Left hindlimb (tissue), 1 donor: ENCODE measurements at regions not wholly inside any gene's neighbourhood (a gene's known extent, or its start where the extent isn't known, plus 50 kb on each side); places are given as distances from the start of the nearest gene placed in this dataset.
A peak's percentile ranks its signal among the peaks of the same experiment; 100 is the strongest.
"Not testable (repeated sequence)": the region's sequence is repeated elsewhere in the genome, so short reads cannot be mapped to it uniquely, and the experiment has no call there.

Experiments used
- DNase-seq: peaks from one replicate; pipeline ENCODE4 v3.0.0-alpha.2; 2018

DNA sequence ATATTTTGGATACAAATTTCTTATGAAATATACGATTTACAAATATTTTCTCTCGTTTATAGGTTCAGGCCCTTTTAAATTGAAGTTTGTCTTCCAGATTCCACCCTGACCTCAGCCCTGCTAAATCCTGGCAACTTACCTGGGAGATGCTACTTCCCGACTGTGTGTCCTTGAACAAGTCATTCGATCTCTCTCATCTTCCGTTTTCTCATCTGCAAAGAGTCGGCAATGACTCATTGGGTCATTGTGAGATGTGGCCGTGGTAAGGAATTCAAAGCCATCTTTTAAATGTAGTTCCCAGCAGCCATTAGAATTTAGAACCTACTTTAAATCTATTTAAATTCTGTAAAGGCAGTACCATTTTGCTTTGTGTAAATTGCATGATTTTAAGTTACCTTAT is 72.5 kb downstream of the LHX2 start:
- DNase-seq: no peak

DNA sequence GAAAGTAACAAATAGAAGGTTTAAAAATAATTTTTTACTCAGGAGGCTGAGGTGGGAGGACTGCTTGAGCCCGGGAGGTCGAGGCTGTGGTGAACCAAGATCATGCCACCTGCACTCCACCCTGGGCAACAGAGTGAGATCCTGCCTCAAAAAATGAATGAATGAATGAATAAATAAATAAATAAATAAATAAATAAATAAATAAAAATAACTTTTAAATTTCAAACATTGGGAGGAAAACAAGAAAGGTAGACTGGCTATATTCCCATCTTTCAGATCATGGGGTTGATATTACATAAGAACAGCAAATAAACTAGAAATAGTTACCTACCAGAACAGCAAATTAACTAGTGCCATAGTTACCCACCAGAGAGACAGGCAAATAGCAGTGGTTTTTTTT is 75.7 kb downstream of the LHX2 start:
- DNase-seq: no peak

DNA sequence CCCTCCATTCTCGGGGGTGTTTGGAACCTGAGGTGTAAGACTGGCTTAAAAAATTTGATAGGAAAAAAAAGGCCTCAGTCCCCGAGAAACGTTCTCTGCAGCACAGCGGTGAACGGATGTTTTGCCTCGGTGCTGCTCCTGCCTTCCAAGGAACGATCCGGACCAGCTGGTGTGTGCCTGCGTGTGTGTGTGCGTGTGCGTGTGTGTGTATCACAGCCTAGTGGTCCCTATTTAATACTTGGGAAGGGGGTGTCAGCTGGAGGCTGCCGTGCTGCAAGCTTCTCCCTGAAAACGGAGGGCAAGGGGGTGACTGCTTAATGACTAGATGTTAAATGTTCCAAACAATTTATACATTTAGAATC is 76.9 kb downstream of the LHX2 start:
- no peak for DNase-seq

DNA sequence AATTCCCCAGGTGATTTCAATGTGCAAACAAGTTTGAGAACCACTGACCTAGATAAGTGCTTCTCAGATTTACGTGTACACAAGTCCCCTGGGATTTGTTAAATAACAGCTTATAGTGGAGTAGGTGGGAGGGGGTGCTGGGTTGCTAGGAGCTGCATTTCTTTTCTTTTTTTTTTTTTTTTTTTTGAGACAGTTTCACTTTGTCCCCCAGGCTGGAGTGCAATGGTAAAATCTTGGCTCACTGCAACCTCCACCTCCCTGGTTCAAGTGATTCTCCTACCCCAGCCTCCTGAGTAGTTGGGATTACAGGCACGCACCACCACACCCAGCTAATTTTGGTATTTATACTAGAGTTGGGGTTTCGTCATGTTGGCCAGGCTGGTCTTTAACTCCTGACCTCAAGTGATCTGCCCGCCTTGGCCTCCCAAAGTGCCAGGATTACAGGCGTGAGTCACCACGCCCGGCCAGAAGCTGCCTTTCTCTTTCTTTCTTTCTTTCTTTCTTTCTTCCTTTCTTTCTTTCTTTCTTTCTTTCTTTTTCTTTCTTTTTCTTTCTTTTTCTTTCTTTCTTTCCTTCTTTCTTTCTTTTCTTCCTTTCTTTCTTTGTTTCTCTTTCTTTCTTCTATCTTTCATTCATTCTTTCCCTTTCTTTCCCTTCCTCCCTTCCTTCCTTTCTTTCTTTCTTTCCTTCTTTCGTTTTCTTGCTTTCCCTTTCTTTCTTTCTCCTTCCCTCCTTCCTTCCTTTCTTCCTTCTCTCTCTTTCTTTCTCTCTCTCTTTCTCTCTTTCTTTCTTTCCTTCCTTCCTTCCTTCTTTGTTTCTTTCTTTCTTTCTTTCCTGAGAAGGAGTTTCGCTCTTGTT is 78.3 kb downstream of the LHX2 start:
- DNase-seq: not testable (repeated sequence)

- no peak for DNase-seq
Observed at GRCh38 chr9:124098141-124098905, 86.8 kb downstream of the LHX2 start.

- DNase-seq: no peak
Observed at GRCh38 chr9:124099860-124100259, 88.3 kb downstream of the LHX2 start.

- DNase-seq: no peak
Observed at GRCh38 chr9:124101215-124101968, 89.8 kb downstream of the LHX2 start.

DNA sequence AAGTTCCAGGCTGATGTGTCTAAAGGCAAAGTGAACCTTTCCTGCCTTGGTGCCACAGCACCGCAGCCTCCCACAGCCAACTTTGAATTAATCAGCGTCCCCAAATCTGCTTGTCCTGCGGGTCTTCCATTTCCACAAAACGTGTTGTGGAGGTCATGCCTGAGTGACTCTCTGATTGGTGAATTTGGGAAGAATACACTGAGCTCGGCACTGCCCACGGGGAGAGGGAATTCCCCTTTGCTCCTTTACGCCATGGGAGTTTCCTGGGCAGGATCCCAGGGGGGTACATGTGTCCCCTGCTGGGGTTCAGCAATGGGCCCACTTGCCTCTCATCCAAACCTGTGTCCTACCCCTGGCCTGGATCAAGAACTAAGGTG is 90.4 kb downstream of the LHX2 start:
- no peak for DNase-seq

GRCh38 chr9:124102363-124102762 is 90.8 kb downstream of the LHX2 start:
- no peak for DNase-seq

DNA sequence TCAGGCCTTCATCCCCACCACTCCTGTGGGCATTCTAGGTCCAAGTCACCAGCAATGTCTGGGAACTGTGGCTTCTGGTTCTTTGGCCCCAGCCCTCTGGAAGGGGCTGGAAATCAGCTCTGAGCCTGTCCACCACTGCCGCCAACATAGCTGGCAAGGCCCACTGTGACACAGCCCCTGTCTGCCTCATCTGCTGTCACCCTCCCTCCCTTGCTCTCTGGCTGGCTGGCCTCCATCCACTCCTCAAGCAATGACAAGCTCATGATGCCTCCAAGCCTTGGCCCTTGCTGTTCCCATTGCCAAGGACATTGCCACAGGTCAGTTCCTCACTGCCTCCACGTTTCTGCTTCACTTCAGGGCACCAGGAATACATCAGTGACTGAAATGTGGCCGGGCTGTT is 93.7 kb downstream of the LHX2 start:
- DNase-seq: no peak

DNA sequence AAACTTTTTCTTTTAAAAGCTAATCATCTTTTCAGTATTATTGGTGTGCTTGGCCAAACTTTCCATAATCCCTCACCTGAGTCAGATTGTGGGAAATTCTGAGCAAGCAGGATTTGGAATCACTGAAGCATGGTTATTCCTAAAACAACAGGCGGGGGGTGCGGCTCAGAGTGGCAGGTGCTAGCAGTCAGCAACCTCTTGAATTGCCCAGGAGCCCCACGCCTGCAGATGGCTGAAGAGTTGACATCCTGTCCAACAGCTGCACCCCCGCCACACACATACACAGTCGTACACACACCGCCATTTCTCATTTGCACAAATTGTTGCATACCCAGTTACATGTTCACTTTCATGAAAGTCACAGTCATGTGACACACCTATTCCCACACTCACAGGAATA is 96.6 kb downstream of the LHX2 start:
- DNase-seq: no peak

- peak; percentile 82 for DNase-seq
Observed at GRCh38 chr9:124110307-124110915, 98.8 kb downstream of the LHX2 start.

DNA sequence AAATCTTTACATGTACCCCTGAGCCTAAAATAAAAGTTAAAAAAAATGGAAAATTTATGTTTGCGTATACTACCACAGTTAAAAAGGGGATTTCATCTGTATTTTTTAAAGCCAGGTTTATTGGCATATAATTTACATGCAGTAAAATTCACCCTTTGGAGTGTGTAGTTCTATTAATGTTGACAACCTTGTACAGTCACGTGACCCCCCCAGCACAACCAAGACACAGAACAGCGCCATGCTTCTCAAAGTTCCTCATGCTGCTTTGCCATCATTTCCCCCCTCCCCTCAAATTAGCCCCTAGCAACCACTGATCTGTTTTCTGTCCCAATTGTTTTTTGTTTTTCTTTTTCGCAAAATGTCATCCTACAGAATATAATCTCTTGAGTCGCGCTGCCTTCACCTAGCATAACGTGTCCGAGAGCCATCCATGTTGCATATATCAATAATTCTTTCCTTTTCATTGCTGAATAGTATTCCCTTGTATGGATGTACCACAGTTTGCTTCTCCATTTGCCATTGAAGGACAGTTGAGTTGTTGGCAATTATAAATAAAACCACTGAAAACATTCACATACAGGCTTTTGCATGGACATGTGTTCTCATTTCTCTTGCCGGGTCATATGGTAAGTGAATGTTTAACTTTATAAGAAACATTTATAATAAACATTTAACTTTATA is 105.3 kb downstream of the LHX2 start:
- DNase-seq: no peak

GRCh38 chr9:124118894-124119293 is 107.3 kb downstream of the LHX2 start:
- no peak for DNase-seq

DNA sequence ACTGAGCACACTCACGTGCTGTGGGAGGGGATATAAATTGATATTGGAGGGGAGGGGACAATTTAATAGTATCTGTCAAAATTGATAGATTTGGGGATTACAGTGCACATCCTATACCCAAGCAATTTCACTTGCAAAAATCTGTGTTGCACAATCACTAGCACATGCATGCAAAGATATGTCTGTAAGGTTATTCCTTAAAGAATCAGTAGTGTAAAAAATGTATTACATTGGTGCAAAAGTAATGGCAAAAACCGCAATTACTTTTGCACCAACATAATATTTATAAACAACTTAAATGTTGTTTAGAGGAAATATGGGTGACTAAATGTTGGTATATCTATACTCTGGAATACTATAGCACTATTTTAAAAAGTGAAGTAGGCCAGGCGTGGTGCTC is 108.7 kb downstream of the LHX2 start:
- no peak for DNase-seq

DNA sequence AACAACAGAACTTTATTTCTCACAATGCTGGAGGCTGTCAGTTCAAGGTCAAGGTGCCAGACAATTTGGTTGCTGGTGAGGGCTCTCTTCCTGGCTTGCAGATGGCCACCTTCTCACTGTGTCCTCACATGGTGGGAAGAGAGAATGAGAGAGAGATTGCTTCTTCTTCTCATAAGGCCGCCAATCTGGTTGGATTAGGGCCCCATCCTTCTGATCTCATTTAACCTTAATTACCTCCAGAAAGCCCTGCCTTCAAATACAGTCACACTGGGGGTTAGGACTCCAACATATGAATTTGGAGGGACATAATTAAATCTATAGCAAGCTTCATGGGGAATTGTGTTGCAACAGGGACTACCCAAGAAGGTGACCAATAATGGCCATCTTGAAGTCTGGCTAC is 110.2 kb downstream of the LHX2 start:
- DNase-seq: no peak

DNA sequence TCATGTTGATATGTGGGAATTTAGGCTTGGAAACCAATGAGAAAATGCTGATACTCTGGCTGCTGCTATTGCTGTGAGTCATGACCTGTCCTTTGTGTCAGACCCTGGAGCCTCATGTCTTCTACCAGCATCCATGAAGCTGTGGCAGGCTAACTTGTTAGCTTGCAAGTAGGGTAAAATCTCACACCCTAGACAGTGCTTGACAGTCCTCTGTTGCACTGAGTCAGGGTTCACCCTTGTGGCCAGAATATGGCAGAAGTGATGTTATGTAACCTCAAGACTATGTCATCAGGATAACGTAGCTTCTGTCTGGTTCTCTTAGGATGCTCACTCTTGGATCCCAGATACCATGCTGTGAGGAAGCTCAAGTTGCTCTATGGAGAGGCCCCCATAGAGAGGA is 110.8 kb downstream of the LHX2 start:
- no peak for DNase-seq

DNA sequence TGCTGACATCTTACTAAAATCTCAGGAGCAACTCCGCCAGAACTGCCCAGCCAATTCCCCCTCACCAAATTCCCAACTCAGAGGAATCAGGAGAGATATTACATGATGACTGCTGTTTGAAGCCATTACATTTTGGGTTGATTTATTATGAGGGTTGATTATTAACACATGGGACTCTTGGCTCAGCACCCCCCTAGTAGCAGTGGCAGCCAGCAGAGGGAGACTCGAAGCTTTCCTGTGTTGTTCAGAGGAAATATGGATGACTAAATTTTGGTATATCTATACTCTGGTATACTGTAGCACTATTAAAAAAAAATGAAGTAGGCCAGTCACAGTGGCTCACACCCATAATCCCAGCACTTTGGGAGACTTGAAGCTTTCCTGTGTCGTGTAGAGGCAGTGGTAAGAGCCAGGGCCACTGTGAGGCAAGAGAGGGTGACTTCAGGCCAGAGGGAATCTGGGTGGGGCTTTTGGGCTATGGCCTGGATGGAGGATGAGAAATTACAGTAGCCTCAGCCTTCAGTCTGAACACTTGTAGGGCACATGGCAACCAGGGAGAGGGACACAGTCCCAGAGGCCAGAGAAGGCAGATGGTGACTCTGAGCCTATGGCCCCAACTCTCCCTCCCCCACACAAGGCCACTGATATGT is 111.4 kb downstream of the LHX2 start:
- DNase-seq: no peak

GRCh38 chr9:124123621-124124020 is 112.1 kb downstream of the LHX2 start:
- not testable (repeated sequence) for DNase-seq

GRCh38 chr9:124124729-124125650 is 113.4 kb downstream of the LHX2 start:
- no peak for DNase-seq

- DNase-seq: no peak
Observed at GRCh38 chr9:124125651-124125977, 114.0 kb downstream of the LHX2 start.
